Ishikawa (cell line): ENCODE measurements at regions not wholly inside any gene's neighbourhood (a gene's known extent, or its start where the extent isn't known, plus 50 kb on each side); places are given as distances from the start of the nearest gene placed in this dataset.

Experiments
- CEBPB ChIP-seq: IDR thresholded peaks from 2 replicates; pipeline ENCODE4 v1.6.1; 2012
- CREB1 ChIP-seq: IDR thresholded peaks from 2 replicates; pipeline ENCODE4 v1.6.1; 2012; ENCODE audit warnings: low read depth
- EGR1 ChIP-seq: IDR thresholded peaks from 2 replicates; pipeline ENCODE4 v1.6.1; 2012
- EP300 ChIP-seq: IDR thresholded peaks from 2 replicates; pipeline ENCODE4 v1.6.1; 2012; ENCODE audit warnings: borderline replicate concordance
- FOXM1 ChIP-seq: IDR thresholded peaks from 2 replicates; pipeline ENCODE4 v1.6.1; 2012; ENCODE audit warnings: low read depth, borderline replicate concordance
- MAX ChIP-seq: IDR thresholded peaks from 2 replicates; pipeline ENCODE4 v1.6.1; 2012
- NFIC ChIP-seq: IDR thresholded peaks from 2 replicates; pipeline ENCODE4 v1.6.1; 2012
- RAD21 ChIP-seq: IDR thresholded peaks from 2 replicates; pipeline ENCODE4 v1.6.1; 2012; ENCODE audit warnings: low read depth
- REST ChIP-seq: IDR thresholded peaks from 2 replicates; pipeline ENCODE4 v1.6.1; 2012; ENCODE audit warnings: low read depth, mild to moderate bottlenecking
- TAF1 ChIP-seq: IDR thresholded peaks from 2 replicates; pipeline ENCODE4 v1.6.1; 2012; ENCODE audit warnings: low read depth, mild to moderate bottlenecking
- TCF12 ChIP-seq: IDR thresholded peaks from 2 replicates; pipeline ENCODE4 v1.6.1; 2012; ENCODE audit warnings: low read depth
- TEAD4 ChIP-seq: IDR thresholded peaks from 2 replicates; pipeline ENCODE4 v1.6.1; 2012
- USF1 ChIP-seq: IDR thresholded peaks from 2 replicates; pipeline ENCODE4 v1.6.1; 2012
- YY1 ChIP-seq: IDR thresholded peaks from 2 replicates; pipeline ENCODE4 v1.6.1; 2012; ENCODE audit warnings: low read depth
- ZBTB7A ChIP-seq: IDR thresholded peaks from 2 replicates; pipeline ENCODE4 v1.6.1; 2012; ENCODE audit warnings: low read depth

- TF ChIP-seq CREB1 (no peak), CEBPB (no peak), YY1 (no peak), NFIC (no peak), USF1 (no peak)
These were observed 228.2 kb upstream of the DDI1 start for GRCh38 chr11:103808252-103808651.

GRCh38 chr11:103811870-103812455 lies 224.5 kb upstream of the DDI1 start:
- TF ChIP-seq CEBPB = no peak
- no peak for TF ChIP-seq TCF12
- TF ChIP-seq USF1 = no peak
- no peak for TF ChIP-seq EP300
- TF ChIP-seq REST = no peak

GRCh38 chr11:103812680-103813079 lies 223.8 kb upstream of the DDI1 start:
- no peak for TF ChIP-seq EGR1
- TF ChIP-seq MAX = no peak
- TF ChIP-seq TCF12 = no peak
- no peak for TF ChIP-seq CREB1
- TF ChIP-seq CEBPB = no peak
- no peak for TF ChIP-seq EP300
- TF ChIP-seq NFIC = no peak
- TF ChIP-seq REST = no peak
- no peak for TF ChIP-seq TAF1
- no peak for TF ChIP-seq ZBTB7A
- no peak for TF ChIP-seq RAD21
- TF ChIP-seq TEAD4 = no peak
- TF ChIP-seq USF1 = no peak
- TF ChIP-seq FOXM1 = no peak
- TF ChIP-seq YY1 = no peak

- TF ChIP-seq EP300 (no peak), USF1 (no peak), TAF1 (no peak), ZBTB7A (no peak), FOXM1 (no peak), YY1 (no peak), REST (no peak), TEAD4 (no peak), MAX (no peak), CREB1 (no peak), NFIC (no peak), TCF12 (no peak), EGR1 (no peak), RAD21 (no peak), CEBPB (no peak)
These were observed 212.3 kb upstream of the DDI1 start for GRCh38 chr11:103824116-103824515.
